GM23338 (cell line): ENCODE measurements at regions not wholly inside any gene's neighbourhood (a gene's known extent, or its start where the extent isn't known, plus 50 kb on each side); places are given as distances from the start of the nearest gene placed in this dataset.

Source experiments
- ATAC-seq: fragments of 200-7000 bp; cut with Tn5 transposase; 3 replicates; pipeline ENCODE4 v1.9.1; 2020
- DNase-seq: peaks from one replicate; pipeline ENCODE4 v3.0.0-alpha.2; 2015; ENCODE audit warnings: low spot score
- H2AFZ ChIP-seq: fragments of 200-600 bp; sonication (generic); 2 replicates; pipeline ENCODE4 v1.8.0; 2016; ENCODE audit warnings: antibody characterized with exemption, mild to moderate bottlenecking, moderate library complexity
- H3F3A ChIP-seq: fragments of 200-600 bp; sonication (generic); replicated peaks from 2 replicates; pipeline ENCODE4 v1.8.0; 2017; ENCODE audit warnings: antibody characterized with exemption, mixed run types, low read depth
- H3K27ac ChIP-seq: fragments of 200-600 bp; sonication (generic); 2 replicates; pipeline ENCODE4 v1.6.1; 2016; ENCODE audit warnings: low read depth
- H3K27me3 ChIP-seq: fragments of 200-600 bp; sonication (generic); 2 replicates; pipeline ENCODE4 v1.8.0; 2016; ENCODE audit warnings: mild to moderate bottlenecking, mixed run types, moderate library complexity; ENCODE audit not compliant: insufficient read depth
- H3K36me3 ChIP-seq: fragments of 200-600 bp; sonication (generic); 2 replicates; pipeline ENCODE4 v1.8.0; 2016; ENCODE audit warnings: mild to moderate bottlenecking; ENCODE audit not compliant: insufficient read depth
- H3K4me1 ChIP-seq: fragments of 200-600 bp; sonication (generic); 2 replicates; pipeline ENCODE4 v1.8.0; 2016; ENCODE audit warnings: mild to moderate bottlenecking, moderate library complexity; ENCODE audit not compliant: insufficient read depth
- H3K4me2 ChIP-seq: fragments of 200-600 bp; sonication (generic); 2 replicates; pipeline ENCODE4 v1.7.1; 2017; ENCODE audit warnings: mixed run types
- H3K4me3 ChIP-seq: fragments of 200-600 bp; sonication (generic); 2 replicates; pipeline ENCODE4 v1.6.1; 2016; ENCODE audit warnings: mixed run types
- H3K79me2 ChIP-seq: fragments of 200-600 bp; sonication (generic); replicated peaks from 2 replicates; pipeline ENCODE4 v1.8.0; 2017; ENCODE audit warnings: mild to moderate bottlenecking; ENCODE audit not compliant: insufficient read depth
- H3K9me2 ChIP-seq: fragments of 200-600 bp; sonication (generic); 2 replicates; pipeline ENCODE4 v1.8.0; 2017; ENCODE audit not compliant: insufficient read depth
- H4K20me1 ChIP-seq: fragments of 200-600 bp; sonication (generic); replicated peaks from 2 replicates; pipeline ENCODE4 v1.8.0; 2017; ENCODE audit warnings: mild to moderate bottlenecking; ENCODE audit not compliant: insufficient read depth
- H3K27ac Mint-ChIP-seq: 2 replicates; pipeline ENCODE4 v1.8.0; 2020; ENCODE audit warnings: inconsistent platforms, mild to moderate bottlenecking, moderate library complexity, mixed read lengths
- H3K27me3 Mint-ChIP-seq: 3 replicates; pipeline ENCODE4 v1.8.0; 2022; ENCODE audit warnings: low read depth, mild to moderate bottlenecking, moderate library complexity, mixed read lengths, inconsistent platforms; ENCODE audit not compliant: insufficient read depth, poor library complexity
- H3K36me3 Mint-ChIP-seq: 3 replicates; pipeline ENCODE4 v1.8.0; 2021; ENCODE audit warnings: low read depth, mild to moderate bottlenecking, inconsistent platforms, moderate library complexity, mixed read lengths
- H3K4me1 Mint-ChIP-seq: 3 replicates; pipeline ENCODE4 v1.8.0; 2020; ENCODE audit warnings: mild to moderate bottlenecking, inconsistent platforms, mixed read lengths
- H3K4me3 Mint-ChIP-seq: 3 replicates; pipeline ENCODE4 v1.8.0; 2021; ENCODE audit warnings: moderate library complexity, mild to moderate bottlenecking, inconsistent platforms, mixed read lengths
- H3K9me3 Mint-ChIP-seq: 3 replicates; pipeline ENCODE4 v1.8.0; 2020; ENCODE audit warnings: moderate library complexity, mild to moderate bottlenecking, inconsistent platforms, mixed read lengths
- CREB1 ChIP-seq: fragments of 250-450 bp; sonication (Bioruptor Pico); IDR thresholded peaks from 2 replicates; pipeline ENCODE4 v1.5.0; 2020; ENCODE audit warnings: low read depth, mild to moderate bottlenecking, moderate library complexity
- CTCF ChIP-seq, 2 experiments: fragments of 200-600 bp in 1 of 2; sonication (generic) in 1 of 2; conservative IDR thresholded peaks; 2 replicates each; pipeline versions ENCODE4 v1.5.1 to v1.6.1; 2016 to 2017; ENCODE audit warnings: antibody characterized with exemption in 2 of 2, low read depth in 2 of 2, mild to moderate bottlenecking in 2 of 2, moderate library complexity in 1 of 2
- EZH2 ChIP-seq: fragments of 200-600 bp; sonication (generic); IDR thresholded peaks from one replicate; pipeline ENCODE4 v1.8.0; 2017; ENCODE audit warnings: antibody characterized with exemption, mild to moderate bottlenecking, low read depth; ENCODE audit not compliant: unreplicated experiment
- EZH2phosphoT487 ChIP-seq: fragments of 200-600 bp; sonication (generic); IDR thresholded peaks from one replicate; pipeline ENCODE4 v1.8.1; 2018; ENCODE audit warnings: antibody characterized with exemption; ENCODE audit not compliant: unreplicated experiment
- JUNB ChIP-seq: IDR thresholded peaks from one replicate; pipeline ENCODE4 v1.6.1; 2016; ENCODE audit warnings: antibody characterized with exemption; ENCODE audit not compliant: unreplicated experiment
- NANOG ChIP-seq: IDR thresholded peaks from 2 replicates; pipeline ENCODE4 v1.6.1; 2016; ENCODE audit warnings: antibody characterized with exemption, borderline replicate concordance
- STAT1 ChIP-seq: IDR thresholded peaks from one replicate; pipeline ENCODE4 v1.6.1; 2016; ENCODE audit warnings: antibody characterized with exemption; ENCODE audit not compliant: unreplicated experiment
- ZNF114 ChIP-seq: fragments of 250-450 bp; sonication (Bioruptor Pico); IDR thresholded peaks from 2 replicates; pipeline ENCODE4 v1.5.0; 2020; ENCODE audit warnings: mild to moderate bottlenecking, moderate library complexity
- ZNF331 ChIP-seq: fragments of 250-450 bp; sonication (Bioruptor Pico); IDR thresholded peaks from 2 replicates; pipeline ENCODE4 v1.5.0; 2020; ENCODE audit warnings: low read depth, mild to moderate bottlenecking, moderate library complexity
- ZNF462 ChIP-seq: fragments of 250-450 bp; sonication (Bioruptor Pico); IDR thresholded peaks from 2 replicates; pipeline ENCODE4 v1.5.0; 2020; ENCODE audit warnings: mild to moderate bottlenecking, moderate library complexity
- TF ChIP-seq, protein P1 (sequence below): IDR thresholded peaks from one replicate; pipeline ENCODE4 v1.6.1; 2018; ENCODE audit warnings: antibody characterized with exemption; ENCODE audit not compliant: unreplicated experiment

GRCh38 chr10:129095680-129096064 lies 371.4 kb upstream of the MGMT start:
- H3K79me2 ChIP-seq = no peaks in the 10 kb centered on the region
- ATAC-seq = no peak
- Mint-ChIP-seq H3K27me3 (peaks cover 6% of the 10 kb centered on the region), H3K4me1 (no peaks in the 10 kb centered on the region; the same call in 2 of the 3 replicates), H3K27ac (no peak overlapping the region), H3K4me3 (no peak overlapping the region), H3K9me3 (no peaks in the 10 kb centered on the region), H3K36me3 (no peaks in the 10 kb centered on the region)
- no peak overlapping the region for H3K4me2 ChIP-seq
- DNase-seq = no peak
- no peaks in the 10 kb centered on the region for H3K27me3 ChIP-seq
- no peak for TF ChIP-seq ZNF331 (CRISPR knock-in tag)
- no peak for TF ChIP-seq NANOG
- no peak for TF ChIP-seq STAT1
- no peak for TF ChIP-seq EZH2phosphoT487
- no peak for TF ChIP-seq EZH2
- TF ChIP-seq CTCF (conservative IDR thresholded peaks at IDR 0.05; ENCODE audit: low read depth in 2 of 2) = no peak
- TF ChIP-seq, protein P1, sequence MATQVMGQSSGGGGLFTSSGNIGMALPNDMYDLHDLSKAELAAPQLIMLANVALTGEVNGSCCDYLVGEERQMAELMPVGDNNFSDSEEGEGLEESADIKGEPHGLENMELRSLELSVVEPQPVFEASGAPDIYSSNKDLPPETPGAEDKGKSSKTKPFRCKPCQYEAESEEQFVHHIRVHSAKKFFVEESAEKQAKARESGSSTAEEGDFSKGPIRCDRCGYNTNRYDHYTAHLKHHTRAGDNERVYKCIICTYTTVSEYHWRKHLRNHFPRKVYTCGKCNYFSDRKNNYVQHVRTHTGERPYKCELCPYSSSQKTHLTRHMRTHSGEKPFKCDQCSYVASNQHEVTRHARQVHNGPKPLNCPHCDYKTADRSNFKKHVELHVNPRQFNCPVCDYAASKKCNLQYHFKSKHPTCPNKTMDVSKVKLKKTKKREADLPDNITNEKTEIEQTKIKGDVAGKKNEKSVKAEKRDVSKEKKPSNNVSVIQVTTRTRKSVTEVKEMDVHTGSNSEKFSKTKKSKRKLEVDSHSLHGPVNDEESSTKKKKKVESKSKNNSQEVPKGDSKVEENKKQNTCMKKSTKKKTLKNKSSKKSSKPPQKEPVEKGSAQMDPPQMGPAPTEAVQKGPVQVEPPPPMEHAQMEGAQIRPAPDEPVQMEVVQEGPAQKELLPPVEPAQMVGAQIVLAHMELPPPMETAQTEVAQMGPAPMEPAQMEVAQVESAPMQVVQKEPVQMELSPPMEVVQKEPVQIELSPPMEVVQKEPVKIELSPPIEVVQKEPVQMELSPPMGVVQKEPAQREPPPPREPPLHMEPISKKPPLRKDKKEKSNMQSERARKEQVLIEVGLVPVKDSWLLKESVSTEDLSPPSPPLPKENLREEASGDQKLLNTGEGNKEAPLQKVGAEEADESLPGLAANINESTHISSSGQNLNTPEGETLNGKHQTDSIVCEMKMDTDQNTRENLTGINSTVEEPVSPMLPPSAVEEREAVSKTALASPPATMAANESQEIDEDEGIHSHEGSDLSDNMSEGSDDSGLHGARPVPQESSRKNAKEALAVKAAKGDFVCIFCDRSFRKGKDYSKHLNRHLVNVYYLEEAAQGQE = no peak
- TF ChIP-seq JUNB = no peak
- no peak for TF ChIP-seq CREB1 (CRISPR knock-in tag)
- TF ChIP-seq ZNF114 (CRISPR knock-in tag) = no peak
- H3F3A ChIP-seq = no peaks in the 10 kb centered on the region
- no peaks in the 10 kb centered on the region for H3K9me2 ChIP-seq
- no peak overlapping the region for H3K4me3 ChIP-seq
- H3K27ac ChIP-seq = no peak overlapping the region
- no peak overlapping the region for H2AFZ ChIP-seq
- H3K36me3 ChIP-seq = no peaks in the 10 kb centered on the region
- H4K20me1 ChIP-seq = no peaks in the 10 kb centered on the region
- no peaks in the 10 kb centered on the region for H3K4me1 ChIP-seq

GRCh38 chr10:129096065-129096984 lies 370.7 kb upstream of the MGMT start:
- Mint-ChIP-seq H3K27ac (no peak overlapping the region), H3K36me3 (no peaks in the 10 kb centered on the region), H3K27me3 (peaks cover 4% of the 10 kb centered on the region), H3K4me3 (no peak overlapping the region), H3K9me3 (no peaks in the 10 kb centered on the region), H3K4me1 (no peaks in the 10 kb centered on the region)
- Histone ChIP-seq H2AFZ (no peak overlapping the region), H4K20me1 (no peaks in the 10 kb centered on the region), H3K4me2 (no peak overlapping the region), H3K9me2 (no peaks in the 10 kb centered on the region), H3K4me1 (no peaks in the 10 kb centered on the region), H3K27me3 (no peaks in the 10 kb centered on the region), H3K36me3 (no peaks in the 10 kb centered on the region), H3K4me3 (no peak overlapping the region), H3K27ac (no peak overlapping the region), H3K79me2 (no peaks in the 10 kb centered on the region), H3F3A (no peaks in the 10 kb centered on the region)
- DNase-seq (no peak), ATAC-seq (no peak)
- TF ChIP-seq ZNF462 (CRISPR knock-in tag) = no peak
